HG02759 (cell line): ENCODE measurements at regions not wholly inside any gene's neighbourhood (a gene's known extent, or its start where the extent isn't known, plus 50 kb on each side); places are given as distances from the start of the nearest gene placed in this dataset.
"Not testable (repeated sequence)": the region's sequence is repeated elsewhere in the genome, so short reads cannot be mapped to it uniquely, and the experiment has no call there.

Source experiments
- ATAC-seq: cut with Tn5 transposase; IDR thresholded peaks from one replicate; pipeline ENCODE4 v1.9.1; 2021; ENCODE audit warnings: mild to moderate bottlenecking, moderate library complexity; ENCODE audit not compliant: unreplicated experiment

- ATAC-seq, result not testable (repeated sequence)
These were observed 551.9 kb upstream of the EYS start for GRCh38 chr6:66258731-66259487.

GRCh38 chr6:66245231-66245630 lies 538.2 kb upstream of the EYS start:
- ATAC-seq, result no peak

- ATAC-seq, result no peak
These were observed 531.8 kb upstream of the EYS start for GRCh38 chr6:66238851-66239250.

GRCh38 chr6:66232890-66233289 lies 525.9 kb upstream of the EYS start:
- no peak for ATAC-seq

- no peak for ATAC-seq
These were observed 523.6 kb upstream of the EYS start for GRCh38 chr6:66230591-66230990.

GRCh38 chr6:66226109-66226508 lies 519.1 kb upstream of the EYS start:
- ATAC-seq, result no peak

- ATAC-seq, result no peak
These were observed 503.9 kb upstream of the EYS start for GRCh38 chr6:66210964-66211363.

- no peak for ATAC-seq
These were observed 493.4 kb upstream of the EYS start for GRCh38 chr6:66200390-66200789.

- ATAC-seq, result no peak
These were observed 492.1 kb upstream of the EYS start for GRCh38 chr6:66199171-66199570.

GRCh38 chr6:66198062-66198624 lies 491.1 kb upstream of the EYS start:
- no peak for ATAC-seq

- no peak for ATAC-seq
These were observed 483.8 kb upstream of the EYS start for GRCh38 chr6:66190858-66191257.

GRCh38 chr6:66189915-66190314 lies 482.9 kb upstream of the EYS start:
- no peak for ATAC-seq

- ATAC-seq, result no peak
These were observed 479.7 kb upstream of the EYS start for GRCh38 chr6:66186756-66187155.

- ATAC-seq, result no peak
These were observed 477.1 kb upstream of the EYS start for GRCh38 chr6:66184091-66184490.

- no peak for ATAC-seq
These were observed 472.3 kb upstream of the EYS start for GRCh38 chr6:66179361-66179760.

GRCh38 chr6:66173587-66173986 lies 466.6 kb upstream of the EYS start:
- ATAC-seq, result no peak

- not testable (repeated sequence) for ATAC-seq
These were observed 459.7 kb upstream of the EYS start for GRCh38 chr6:66166713-66167112.

- ATAC-seq, result no peak
These were observed 454.6 kb upstream of the EYS start for GRCh38 chr6:66161546-66162108.

- ATAC-seq, result no peak
These were observed 452.9 kb upstream of the EYS start for GRCh38 chr6:66159937-66160336.

- no peak for ATAC-seq
These were observed 446.2 kb upstream of the EYS start for GRCh38 chr6:66153247-66153646.

GRCh38 chr6:66149132-66149531 lies 442.1 kb upstream of the EYS start:
- no peak for ATAC-seq

- ATAC-seq, result no peak
These were observed 438.8 kb upstream of the EYS start for GRCh38 chr6:66145867-66146266.
